ENCODE measurements at regions not wholly inside any gene's neighbourhood (a gene's known extent, or its start where the extent isn't known, plus 50 kb on each side); places are given as distances from the start of the nearest gene placed in this dataset.

- TF ChIP-seq ZNF362 (tag by site-specific recombination; IDR thresholded peaks at IDR 0.05) (no peak), HOXD13 (CRISPR knock-in tag; IDR thresholded peaks at IDR 0.05; ENCODE audit: borderline replicate concordance) (no peak), ZNF449 (tag by site-specific recombination; IDR thresholded peaks at IDR 0.05) (no peak), ZBTB49 (tag by site-specific recombination; IDR thresholded peaks at IDR 0.05; ENCODE audit: low read depth) (no peak), ZNF792 (tag by site-specific recombination; IDR thresholded peaks at IDR 0.05) (no peak), ZNF837 (tag by site-specific recombination; IDR thresholded peaks at IDR 0.05) (no peak), ZSCAN30 (tag by site-specific recombination; IDR thresholded peaks at IDR 0.05) (no peak), CTCF (tag by site-specific recombination; IDR thresholded peaks at IDR 0.05) (no peak), ZNF211 (tag by site-specific recombination; IDR thresholded peaks at IDR 0.05; ENCODE audit: low read depth) (no peak)
These were observed 58.3 kb upstream of the TRAK1 start for GRCh38 chr3:42032693-42033349.

All from HEK293 (cell line).